Mesendoderm (in vitro differentiated cells): ENCODE measurements at regions not wholly inside any gene's neighbourhood (a gene's known extent, or its start where the extent isn't known, plus 50 kb on each side); places are given as distances from the start of the nearest gene placed in this dataset.

Experiments
- DNase-seq: peaks from one replicate; pipeline ENCODE4 v3.0.0; 2013
- H2AK5ac ChIP-seq: 2 replicates; pipeline ENCODE4 v1.6.1; 2013; ENCODE audit warnings: low read length, inconsistent platforms
- H2BK120ac ChIP-seq: 2 replicates; pipeline ENCODE4 v1.6.1; 2013; ENCODE audit warnings: low read depth, mild to moderate bottlenecking, low read length, moderate library complexity, mixed read lengths
- H2BK15ac ChIP-seq: replicated peaks from 2 replicates; pipeline ENCODE4 v1.6.1; 2013; ENCODE audit warnings: low read depth, mild to moderate bottlenecking, moderate library complexity
- H2BK5ac ChIP-seq: 2 replicates; pipeline ENCODE4 v1.6.1; 2013; ENCODE audit warnings: low read length, inconsistent platforms
- H3K18ac ChIP-seq: 2 replicates; pipeline ENCODE4 v1.6.1; 2013; ENCODE audit warnings: mild to moderate bottlenecking, low read length, mixed read lengths
- H3K23ac ChIP-seq: one replicate; pipeline ENCODE4 v1.6.1; 2013; ENCODE audit warnings: low read length
- H3K27ac ChIP-seq: 2 replicates; pipeline ENCODE4 v1.5.1; 2013; ENCODE audit warnings: low read depth, mild to moderate bottlenecking, inconsistent platforms, low read length, moderate library complexity
- H3K27me3 ChIP-seq: 2 replicates; pipeline ENCODE4 v1.6.1; 2013; ENCODE audit warnings: low read length, control low read depth, mild to moderate bottlenecking, inconsistent platforms; ENCODE audit not compliant: insufficient read depth, poor library complexity
- H3K36me3 ChIP-seq: 2 replicates; pipeline ENCODE4 v1.6.1; 2013; ENCODE audit warnings: low read length, inconsistent platforms; ENCODE audit not compliant: control insufficient read depth, insufficient read depth
- H3K4ac ChIP-seq: one replicate; pipeline ENCODE4 v1.6.1; 2013; ENCODE audit warnings: low read depth, mild to moderate bottlenecking, low read length, moderate library complexity
- H3K4me1 ChIP-seq: 2 replicates; pipeline ENCODE4 v1.6.1; 2013; ENCODE audit warnings: low read depth, low read length, inconsistent platforms; ENCODE audit not compliant: control insufficient read depth
- H3K4me2 ChIP-seq: 2 replicates; pipeline ENCODE4 v1.6.1; 2013; ENCODE audit warnings: low read length
- H3K4me3 ChIP-seq: 2 replicates; pipeline ENCODE4 v1.5.1; 2013; ENCODE audit warnings: mild to moderate bottlenecking, low read length
- H3K56ac ChIP-seq: one replicate; pipeline ENCODE4 v1.6.1; 2013; ENCODE audit warnings: low read length
- H3K79me1 ChIP-seq: 2 replicates; pipeline ENCODE4 v1.6.1; 2013; ENCODE audit warnings: low read length, inconsistent platforms
- H3K79me2 ChIP-seq: 2 replicates; pipeline ENCODE4 v1.6.1; 2013; ENCODE audit warnings: mild to moderate bottlenecking, low read length; ENCODE audit not compliant: control insufficient read depth, insufficient read depth
- H3K9ac ChIP-seq: 2 replicates; pipeline ENCODE4 v1.6.1; 2013; ENCODE audit warnings: low read length, inconsistent platforms
- H4K5ac ChIP-seq: one replicate; pipeline ENCODE4 v1.6.1; 2013; ENCODE audit warnings: low read length
- H4K8ac ChIP-seq: one replicate; pipeline ENCODE4 v1.6.1; 2013; ENCODE audit warnings: low read depth, mild to moderate bottlenecking, control low read depth, low read length, moderate library complexity
- WGBS: extraction: QIAGEN DNeasy Blood & Tissue Kit; methylation state at CpG from one replicate; pipeline ENCODE4 v1.1.7; 2013; ENCODE audit warnings: low lambda C conversion rate, missing lambda C conversion rate; ENCODE audit not compliant: insufficient coverage; ENCODE audit errors: extremely low coverage; 5-methylcytosine and 5-hydroxymethylcytosine counted together

DNA sequence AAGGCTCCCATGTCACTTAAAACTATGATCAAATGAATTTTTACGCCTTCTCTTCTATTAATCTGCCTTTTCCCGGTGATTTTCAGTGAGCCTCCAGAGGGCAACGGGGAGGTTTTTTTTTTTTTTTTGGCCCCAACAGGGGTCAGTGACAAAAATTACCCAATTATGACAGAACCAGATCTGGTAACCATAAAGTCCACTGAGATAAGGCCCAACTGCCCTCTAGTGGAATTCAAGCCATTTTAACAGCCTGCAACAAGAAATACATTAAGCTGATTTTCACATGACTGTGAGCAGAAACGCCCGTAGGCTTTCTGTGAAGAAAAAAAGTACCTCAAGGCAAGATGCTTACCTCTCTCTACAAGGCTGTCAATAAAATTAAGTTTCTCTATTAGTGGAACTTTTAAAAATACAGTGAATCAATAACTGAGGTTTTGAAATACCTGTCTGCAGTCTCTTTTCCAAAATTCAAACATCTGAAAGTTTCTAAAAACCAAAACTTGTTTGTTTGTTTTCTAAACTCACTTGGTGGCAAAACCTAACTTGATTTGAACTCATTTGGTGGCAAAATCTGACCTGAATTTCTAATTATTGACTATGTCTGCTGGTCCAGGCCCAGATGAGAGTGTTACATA is 49.7 kb upstream of the FST start:
- Histone ChIP-seq H3K4ac (no peak overlapping the region), H3K79me1 (no peaks in the 10 kb centered on the region), H3K9ac (no peak overlapping the region), H3K36me3 (no peaks in the 10 kb centered on the region), H3K4me2 (no peak overlapping the region), H2BK15ac (peak overlapping the region; percentile 85), H2AK5ac (no peak overlapping the region), H3K23ac (no peak overlapping the region), H3K4me1 (peaks cover 5% of the 10 kb centered on the region), H4K5ac (no peak overlapping the region), H3K27ac (no peak overlapping the region), H2BK120ac (no peak overlapping the region), H2BK5ac (no peak overlapping the region), H3K4me3 (no peak overlapping the region), H3K27me3 (no peaks in the 10 kb centered on the region), H4K8ac (no peak overlapping the region), H3K56ac (no peak overlapping the region), H3K18ac (no peak overlapping the region), H3K79me2 (no peaks in the 10 kb centered on the region)
- WGBS = no CpG with 5 or more reads among the region's 5 CpGs
- DNase-seq = peak; percentile 52
